ENCODE measurements at regions not wholly inside any gene's neighbourhood (a gene's known extent, or its start where the extent isn't known, plus 50 kb on each side); places are given as distances from the start of the nearest gene placed in this dataset.
"Not testable (repeated sequence)": the region's sequence is repeated elsewhere in the genome, so short reads cannot be mapped to it uniquely, and the experiment has no call there.

DNA sequence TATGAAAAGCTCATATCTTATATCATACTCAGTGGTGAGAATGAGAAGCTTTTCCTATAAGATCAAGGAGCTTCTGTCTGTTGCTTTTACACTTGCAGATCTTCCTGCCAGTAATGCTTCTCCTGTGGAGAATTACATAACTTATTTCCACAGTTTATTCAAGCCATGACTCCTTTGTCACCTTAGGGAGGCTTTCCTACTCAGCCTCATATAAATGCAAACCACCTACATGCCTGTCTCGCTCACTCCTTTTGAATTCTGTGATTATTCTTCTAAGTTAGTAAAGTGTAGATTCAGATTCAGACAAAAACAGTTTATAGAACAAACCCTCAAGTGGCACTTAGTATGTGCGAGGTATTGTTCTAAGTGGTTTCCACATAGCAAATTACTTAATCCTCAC lies 716.1 kb upstream of the ANO3 start:
- no peak for DNase-seq (ENCODE audit: low spot score)

DNA sequence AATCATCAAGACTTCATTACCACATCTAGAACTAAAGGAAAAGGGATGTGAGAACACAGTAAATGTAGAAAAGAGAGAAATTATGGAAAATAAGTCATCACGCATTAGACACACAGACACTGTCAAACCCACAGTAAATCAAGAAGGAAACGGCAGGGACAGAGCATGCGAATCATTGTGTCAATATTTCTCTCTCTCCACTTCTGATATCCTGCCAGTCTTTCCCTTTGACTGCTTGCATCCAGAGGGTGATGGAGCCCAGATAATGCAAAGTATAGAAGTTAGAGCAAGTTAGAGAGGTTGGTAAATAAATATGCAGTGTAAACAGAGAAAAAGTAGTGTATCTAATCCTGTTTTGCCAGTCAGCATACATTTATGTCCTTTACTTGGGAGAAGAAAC lies 706.8 kb upstream of the ANO3 start:
- no peak for DNase-seq (ENCODE audit: low spot score)

- no peak for DNase-seq (ENCODE audit: low spot score)
These were observed 703.9 kb upstream of the ANO3 start for GRCh38 chr11:25628030-25628429.

DNA sequence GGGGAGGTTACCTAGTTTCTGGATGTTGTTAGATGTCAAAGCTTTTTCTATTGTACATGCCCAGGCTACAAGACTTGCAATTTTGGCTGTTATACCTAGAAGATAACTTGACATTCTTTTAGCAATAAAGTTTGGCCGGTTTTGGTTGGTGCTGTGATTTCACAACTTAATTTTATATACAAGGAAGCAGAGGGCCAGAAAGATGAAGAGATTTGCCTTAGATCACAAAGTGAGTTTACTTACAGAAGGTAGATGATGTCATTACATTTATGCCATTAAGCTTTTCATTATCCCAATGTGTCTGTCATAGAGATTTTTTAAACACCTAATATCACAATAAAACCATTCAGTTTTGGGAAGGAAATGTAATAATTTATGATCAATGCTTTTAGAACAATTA lies 698.7 kb upstream of the ANO3 start:
- DNase-seq (ENCODE audit: low spot score): no peak

DNA sequence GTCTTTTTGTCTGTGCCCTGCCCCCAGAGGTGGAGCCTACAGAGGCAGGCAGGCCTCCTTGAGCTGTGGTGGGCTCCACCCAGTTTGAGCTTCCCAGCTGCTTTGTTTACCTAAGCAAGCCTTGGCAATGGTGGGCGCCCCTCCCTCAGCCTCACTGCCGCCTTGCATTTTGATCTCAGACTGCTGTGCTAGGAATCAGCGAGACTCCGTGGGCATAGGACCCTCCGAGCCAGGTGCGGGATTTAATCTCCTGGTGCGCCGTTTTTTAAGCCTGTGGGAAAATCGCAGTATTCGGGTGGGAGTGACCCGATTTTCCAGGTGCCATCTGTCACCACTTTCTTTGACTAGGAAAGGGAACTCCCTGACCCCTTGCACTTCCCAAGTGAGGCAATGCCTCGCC lies 682.7 kb upstream of the ANO3 start:
- not testable (repeated sequence) for DNase-seq (ENCODE audit: low spot score)

- DNase-seq (ENCODE audit: low spot score): no peak
These were observed 681.6 kb upstream of the ANO3 start for GRCh38 chr11:25650319-25650718.

- no peak for DNase-seq (ENCODE audit: low spot score)
These were observed 676.3 kb upstream of the ANO3 start for GRCh38 chr11:25655636-25656035.

DNA sequence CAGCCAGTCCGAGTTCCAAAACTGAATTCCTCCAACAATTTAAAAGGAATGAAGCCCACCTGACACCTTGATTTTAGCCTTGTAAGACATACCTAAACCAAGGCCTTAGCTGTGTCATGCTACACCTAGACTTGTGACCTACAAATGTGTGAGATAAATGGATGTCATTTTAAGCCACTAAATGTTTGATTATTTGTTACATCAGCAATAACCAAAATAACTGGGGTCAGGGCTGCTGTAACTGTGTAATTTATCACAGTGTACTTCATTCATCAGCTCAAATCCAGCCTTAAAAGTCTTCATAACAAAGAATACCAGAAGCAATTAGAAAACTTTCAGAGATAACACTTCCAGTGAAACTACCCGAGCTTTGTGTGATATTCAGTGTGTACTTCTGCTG lies 673.0 kb upstream of the ANO3 start:
- DNase-seq (ENCODE audit: low spot score): no peak

DNA sequence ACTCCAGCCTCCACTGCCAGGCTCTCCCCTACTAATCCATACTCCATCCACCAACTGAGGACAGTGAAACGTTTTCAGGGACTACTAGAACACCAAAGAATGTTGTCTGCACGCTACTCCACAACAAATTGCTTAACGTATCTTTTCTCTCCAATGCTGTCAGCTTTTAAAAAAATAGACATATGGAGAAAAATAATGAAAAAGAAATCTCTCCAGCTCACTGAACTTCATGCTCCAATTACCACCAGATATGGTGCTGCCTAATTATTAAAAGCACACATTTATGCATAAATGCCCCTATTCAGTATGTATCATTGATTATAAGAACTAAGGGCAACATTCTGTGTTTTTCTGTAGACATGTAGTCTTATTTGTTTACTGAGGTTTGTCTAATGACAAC lies 672.2 kb upstream of the ANO3 start:
- DNase-seq (ENCODE audit: low spot score): no peak

- no peak for DNase-seq (ENCODE audit: low spot score)
These were observed 664.1 kb upstream of the ANO3 start for GRCh38 chr11:25667871-25668270.

GRCh38 chr11:25691959-25692358 lies 640.0 kb upstream of the ANO3 start:
- DNase-seq (ENCODE audit: low spot score): no peak

GRCh38 chr11:25702417-25702816 lies 629.5 kb upstream of the ANO3 start:
- no peak for DNase-seq (ENCODE audit: low spot score)

- no peak for DNase-seq (ENCODE audit: low spot score)
These were observed 621.0 kb upstream of the ANO3 start for GRCh38 chr11:25710975-25711374.

DNA sequence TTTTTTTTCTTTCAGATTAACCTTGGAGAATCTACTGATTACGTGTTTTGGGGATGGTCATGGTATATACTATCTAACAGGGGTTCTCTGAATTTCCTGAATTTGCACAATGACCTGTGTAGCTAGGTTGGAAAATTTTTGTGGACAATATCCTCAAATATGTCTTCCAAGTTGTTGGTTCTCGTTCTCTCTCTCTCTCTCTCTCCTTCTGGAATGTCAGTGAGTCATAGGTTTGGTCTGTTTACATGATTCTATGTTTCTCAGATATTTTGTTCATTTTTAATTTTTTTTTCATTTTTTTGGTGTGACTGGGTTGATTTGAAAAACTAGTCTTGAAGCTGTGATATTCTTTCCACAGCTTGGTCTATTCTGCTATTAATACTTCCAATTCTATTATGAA lies 604.0 kb upstream of the ANO3 start:
- no peak for DNase-seq (ENCODE audit: low spot score)

DNA sequence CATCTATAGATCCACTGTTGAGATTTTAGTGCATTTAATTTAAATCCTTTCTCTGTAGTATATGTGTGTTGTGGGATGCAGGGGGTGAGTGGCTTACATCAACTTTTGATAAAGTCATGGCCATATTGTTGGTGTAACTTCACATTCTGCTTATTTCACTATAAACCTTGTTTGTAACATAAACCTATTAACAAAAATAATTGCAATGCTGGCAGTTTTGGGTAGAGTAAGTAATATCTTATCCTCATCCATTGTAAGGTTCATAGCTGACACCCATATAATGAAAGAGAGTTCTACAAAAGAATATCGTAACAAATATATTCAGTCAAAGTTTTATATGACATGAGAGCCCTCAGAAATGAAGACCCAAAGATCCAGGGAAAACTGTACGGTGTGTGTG lies 601.7 kb upstream of the ANO3 start:
- DNase-seq (ENCODE audit: low spot score): no peak

- DNase-seq (ENCODE audit: low spot score): no peak
These were observed 598.2 kb upstream of the ANO3 start for GRCh38 chr11:25733777-25734176.

GRCh38 chr11:25734591-25735211 lies 597.2 kb upstream of the ANO3 start:
- DNase-seq (ENCODE audit: low spot score): no peak

DNA sequence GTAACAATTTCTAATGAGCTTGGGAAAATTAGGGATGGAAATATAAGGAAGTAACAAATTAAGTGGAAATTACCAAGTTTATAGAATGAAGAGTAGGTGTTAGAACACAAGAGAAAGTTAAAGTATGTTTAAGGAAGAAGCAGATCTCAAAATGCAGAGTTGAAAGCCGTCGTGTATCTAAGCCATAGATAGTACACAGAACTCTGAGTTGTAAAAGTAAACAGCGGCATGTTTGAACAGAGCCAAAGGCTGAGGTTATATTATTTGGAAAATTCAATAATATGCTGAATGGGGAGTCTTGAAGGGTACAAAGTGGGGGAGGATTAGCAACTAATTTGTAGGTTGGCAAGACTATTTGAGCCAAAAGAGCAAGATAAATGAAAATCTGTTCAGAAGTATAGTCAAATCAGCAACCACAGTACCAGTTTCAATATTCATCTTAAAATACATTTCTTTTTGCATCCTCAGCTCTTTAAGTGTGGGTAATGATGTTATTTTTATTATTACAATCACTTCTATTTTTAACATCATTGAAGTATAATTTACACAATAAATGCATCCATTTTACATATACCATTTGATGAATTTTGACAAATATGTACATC lies 594.8 kb upstream of the ANO3 start:
- DNase-seq (ENCODE audit: low spot score): no peak

GRCh38 chr11:25741886-25742285 lies 590.0 kb upstream of the ANO3 start:
- DNase-seq (ENCODE audit: low spot score): no peak

DNA sequence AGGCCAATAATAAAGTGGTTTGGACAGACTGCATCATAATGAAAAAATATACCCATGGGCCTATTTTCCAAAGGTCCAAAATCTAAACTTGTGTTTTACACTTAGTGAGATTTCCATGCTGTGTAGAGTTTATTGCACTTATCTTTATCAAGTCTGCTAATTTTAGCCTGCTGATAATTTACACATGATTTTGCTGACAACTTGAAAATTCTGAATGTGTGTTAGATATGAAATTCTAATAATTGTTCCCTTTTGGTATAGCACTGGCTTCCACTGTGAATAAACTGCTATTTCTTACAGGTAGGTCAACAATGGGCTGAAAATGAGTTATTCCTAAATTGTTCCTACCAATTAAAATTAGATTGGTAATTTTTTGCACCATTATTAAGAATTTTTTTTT lies 589.1 kb upstream of the ANO3 start:
- no peak for DNase-seq (ENCODE audit: low spot score)

GRCh38 chr11:25755381-25755780 lies 576.5 kb upstream of the ANO3 start:
- no peak for DNase-seq (ENCODE audit: low spot score)

DNA sequence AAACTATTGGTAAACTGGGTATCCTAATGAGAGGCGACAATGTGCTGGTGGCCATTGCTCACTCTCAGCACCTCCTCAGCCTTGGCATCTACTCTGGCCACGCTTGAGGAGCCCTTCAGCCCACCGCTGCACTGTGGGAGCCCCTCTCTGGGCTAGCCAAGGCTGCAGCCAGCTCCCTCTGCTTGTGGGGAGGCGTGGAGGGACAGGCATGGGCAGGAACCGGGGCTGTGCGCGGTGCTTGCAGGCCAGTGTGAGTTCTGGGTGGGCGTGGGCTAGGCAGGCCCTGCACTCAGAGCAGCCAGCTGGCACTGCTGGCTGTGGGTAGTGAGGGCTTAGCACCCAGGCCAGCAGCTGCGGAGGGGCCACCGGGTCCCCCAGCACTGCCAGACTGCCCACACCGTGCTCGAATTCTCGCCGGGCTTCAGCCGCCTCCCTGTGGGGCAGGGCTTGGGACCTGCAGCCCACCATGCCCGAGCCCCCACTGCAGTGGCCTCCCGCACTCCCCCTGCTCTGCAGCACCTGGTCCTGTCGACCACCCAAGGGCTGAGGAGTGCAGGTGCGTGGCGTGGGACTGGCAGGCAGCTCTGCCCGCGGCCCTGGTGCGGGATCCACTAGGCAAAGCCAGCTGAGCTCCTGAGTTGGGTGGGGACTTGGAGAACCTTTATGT lies 575.9 kb upstream of the ANO3 start:
- DNase-seq (ENCODE audit: low spot score): no peak

- no peak for DNase-seq (ENCODE audit: low spot score)
These were observed 573.7 kb upstream of the ANO3 start for GRCh38 chr11:25758145-25758661.

All from AG08396 (cell line).